ENCODE measurements at regions not wholly inside any gene's neighbourhood (a gene's known extent, or its start where the extent isn't known, plus 50 kb on each side); places are given as distances from the start of the nearest gene placed in this dataset.
A peak's percentile ranks its signal among the peaks of the same experiment; 100 is the strongest.

DNA sequence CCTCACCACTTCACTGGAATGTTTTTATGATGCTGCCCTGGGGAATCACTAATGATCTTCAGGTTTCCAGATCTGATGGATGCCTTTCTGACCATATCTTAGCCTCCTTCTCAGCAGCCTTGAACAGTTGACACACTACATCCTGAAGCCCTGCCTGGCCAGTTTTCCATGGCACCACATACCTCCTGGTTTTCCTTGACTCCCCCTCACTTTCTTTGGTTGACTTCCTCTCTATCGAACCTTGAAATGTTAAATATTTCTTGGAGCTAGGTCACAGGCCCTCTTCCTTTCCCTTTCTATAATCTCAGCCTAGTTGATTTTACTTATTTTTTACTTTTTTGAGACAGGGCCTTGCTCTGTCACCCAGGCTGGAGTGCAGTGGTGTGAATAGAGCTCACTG lies 108.8 kb upstream of the CDK1 start:
- no peak for FAIRE-seq
- no peak for DNase-seq (ENCODE audit: low spot score in 2 of 2)

DNA sequence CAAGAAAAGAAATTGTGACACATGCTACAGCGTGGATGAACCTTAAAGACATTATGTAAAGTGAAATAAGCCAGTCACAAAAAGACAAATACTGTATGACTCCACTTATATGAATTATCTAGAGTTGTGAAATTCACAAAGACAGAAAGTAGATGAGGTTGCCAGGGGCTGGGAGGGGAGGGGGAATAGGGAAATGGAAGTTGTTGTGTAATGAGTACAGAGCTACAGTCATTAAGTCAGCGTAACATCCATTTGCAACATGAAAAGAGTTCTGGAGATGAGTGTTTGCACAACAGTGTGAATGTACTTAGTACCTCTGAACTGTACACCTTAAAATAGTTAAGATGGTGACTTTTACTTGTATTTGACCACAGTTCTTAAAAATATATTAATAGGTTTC lies 112.1 kb upstream of the CDK1 start:
- no peak for FAIRE-seq
- DNase-seq (ENCODE audit: low spot score in 2 of 2), result no peak

DNA sequence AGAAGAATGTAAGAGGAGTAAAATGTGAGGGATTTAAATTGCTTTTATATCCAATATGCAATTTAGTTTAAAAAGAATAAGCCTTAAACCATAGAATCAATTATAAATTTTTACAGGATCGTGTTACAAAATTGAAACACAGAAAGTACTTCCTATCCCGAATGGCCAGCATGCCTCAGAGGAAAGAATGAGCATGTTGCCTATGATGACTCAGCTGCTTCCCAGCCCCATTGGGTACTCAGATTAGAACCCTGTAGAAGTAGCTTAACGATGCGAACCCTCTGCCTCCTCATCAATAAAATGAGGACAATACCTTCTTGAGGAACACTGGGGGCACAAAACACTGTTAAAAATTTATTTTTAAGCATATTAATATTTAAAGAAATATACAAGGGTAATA lies 113.4 kb upstream of the CDK1 start:
- FAIRE-seq, result no peak

DNA sequence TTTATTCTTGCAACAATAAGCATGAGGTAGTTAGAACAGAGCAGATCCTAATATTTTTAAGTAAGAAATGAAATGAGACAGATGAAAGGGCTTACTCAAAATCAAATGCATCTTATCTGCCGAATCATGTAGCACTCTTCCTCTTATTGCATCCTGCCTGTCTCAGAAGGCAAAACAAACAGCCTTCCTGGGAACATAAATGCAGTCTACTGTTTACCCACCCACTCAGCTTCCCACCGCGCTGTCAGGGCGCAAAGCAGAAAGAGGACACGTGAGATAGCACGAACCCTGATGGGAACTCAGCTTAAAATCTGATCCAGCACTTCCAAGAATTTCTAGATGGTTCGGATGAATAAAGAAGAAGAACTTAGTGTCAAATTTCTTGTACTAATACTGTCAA lies 114.4 kb upstream of the CDK1 start:
- FAIRE-seq (no peak), DNase-seq (ENCODE audit: low spot score in 2 of 2) (no peak)

More for the DNA sequence above, 113.4 kb upstream of the CDK1 start:
- no peak for DNase-seq (ENCODE audit: low spot score in 2 of 2)

DNA sequence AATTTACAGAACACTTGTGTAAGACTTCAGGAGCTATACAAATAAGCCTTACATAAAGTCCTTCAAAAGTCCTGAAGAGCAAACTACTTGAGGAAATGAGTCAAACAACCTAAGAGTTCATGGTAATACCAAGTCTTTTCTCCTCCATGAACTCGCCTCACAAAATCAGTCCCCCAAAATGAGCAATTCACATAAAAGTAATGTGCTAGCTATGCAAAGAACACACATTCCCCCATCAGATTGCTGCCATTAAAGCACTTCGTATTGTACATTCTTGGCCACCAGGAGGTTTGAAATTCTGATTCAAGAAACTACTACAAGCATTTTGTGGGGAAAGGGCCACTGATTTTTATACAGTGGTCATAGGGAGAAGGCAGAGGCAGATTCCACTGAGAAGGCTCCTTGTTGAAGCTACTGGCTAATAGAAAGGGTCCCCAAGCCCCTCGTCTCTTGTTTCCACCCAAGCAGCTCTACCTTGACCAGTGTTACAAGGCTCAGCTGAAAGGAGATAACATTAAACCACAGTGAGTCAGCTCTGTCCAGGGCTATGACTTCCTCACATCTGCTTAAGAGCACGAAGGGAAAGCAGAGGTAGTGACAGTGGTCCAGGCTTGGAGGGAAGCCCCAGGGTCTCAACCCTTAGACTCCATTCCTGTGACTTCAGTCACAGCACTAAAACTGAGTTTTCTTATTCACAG lies 115.2 kb upstream of the CDK1 start:
- FAIRE-seq (no peak), DNase-seq (ENCODE audit: low spot score in 2 of 2) (no peak)

DNA sequence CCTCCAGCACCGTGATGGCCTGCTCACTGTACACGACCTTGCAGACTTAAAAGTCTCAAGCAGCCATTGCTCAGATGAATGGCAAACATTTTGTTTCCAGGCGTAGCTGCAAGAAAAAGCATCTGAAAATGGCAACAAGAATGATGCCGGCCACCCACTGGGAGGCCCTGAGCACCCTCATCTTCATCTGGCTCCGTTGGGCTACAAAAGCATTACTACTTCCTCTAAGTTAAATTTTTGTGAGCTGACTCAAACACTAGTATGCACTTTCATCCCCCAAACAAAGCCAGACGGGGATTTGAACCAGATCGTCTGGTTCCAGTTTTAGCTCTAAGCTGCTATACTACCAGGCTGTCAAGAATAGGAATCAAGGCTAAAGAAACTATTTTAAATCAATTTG lies 116.6 kb upstream of the CDK1 start:
- FAIRE-seq (no peak), DNase-seq (ENCODE audit: low spot score in 2 of 2) (no peak)

DNA sequence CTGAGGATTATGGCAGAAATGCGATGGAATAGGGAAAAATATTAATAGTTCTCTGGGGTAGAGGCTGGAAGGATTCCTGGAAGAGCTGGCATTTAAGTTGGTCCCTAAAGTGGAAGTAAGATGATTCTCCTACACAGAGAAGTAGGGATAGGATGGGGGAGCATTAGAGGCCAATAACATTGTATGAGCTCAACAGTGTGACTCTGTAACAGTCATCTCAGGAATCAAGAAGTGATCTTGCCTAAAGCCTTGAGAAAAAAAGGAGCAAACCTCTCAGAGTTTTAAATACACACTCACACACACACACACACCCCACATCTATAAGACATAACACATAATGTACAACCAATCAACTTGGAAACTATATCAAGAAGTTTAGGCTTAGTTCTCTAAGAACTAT lies 117.7 kb upstream of the CDK1 start:
- FAIRE-seq (no peak), DNase-seq (ENCODE audit: low spot score in 2 of 2) (no peak)

DNA sequence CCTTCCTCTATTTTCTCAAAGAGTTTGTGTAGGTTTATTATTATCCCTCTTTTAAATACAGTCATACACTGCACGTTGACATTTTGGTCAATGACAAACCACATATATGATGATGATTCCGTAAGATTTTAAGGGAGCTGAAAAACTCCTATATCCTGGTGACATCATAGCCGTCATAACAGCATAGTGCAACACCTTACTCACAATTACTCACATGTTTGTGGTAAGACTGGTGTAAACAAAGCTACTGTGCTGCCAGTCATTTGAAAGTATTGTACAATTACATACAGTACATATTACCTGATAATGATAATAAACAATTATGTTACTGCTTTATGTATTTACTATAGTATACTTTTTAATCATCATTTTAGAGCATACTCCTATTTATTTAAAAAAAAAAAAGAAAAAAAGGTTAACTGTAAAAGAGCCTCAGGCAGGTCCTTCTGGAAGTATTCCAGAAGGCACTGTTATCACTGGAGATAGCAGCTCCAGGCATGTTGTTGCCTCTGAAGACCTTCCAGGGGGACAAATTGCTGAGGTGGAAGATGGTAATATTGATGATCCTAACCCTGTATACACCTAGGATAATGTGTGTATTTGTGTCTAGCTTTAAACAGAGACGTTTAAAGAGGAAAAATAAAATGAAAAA lies 123.3 kb upstream of the CDK1 start:
- FAIRE-seq (no peak), DNase-seq (ENCODE audit: low spot score in 2 of 2) (no peak)

DNA sequence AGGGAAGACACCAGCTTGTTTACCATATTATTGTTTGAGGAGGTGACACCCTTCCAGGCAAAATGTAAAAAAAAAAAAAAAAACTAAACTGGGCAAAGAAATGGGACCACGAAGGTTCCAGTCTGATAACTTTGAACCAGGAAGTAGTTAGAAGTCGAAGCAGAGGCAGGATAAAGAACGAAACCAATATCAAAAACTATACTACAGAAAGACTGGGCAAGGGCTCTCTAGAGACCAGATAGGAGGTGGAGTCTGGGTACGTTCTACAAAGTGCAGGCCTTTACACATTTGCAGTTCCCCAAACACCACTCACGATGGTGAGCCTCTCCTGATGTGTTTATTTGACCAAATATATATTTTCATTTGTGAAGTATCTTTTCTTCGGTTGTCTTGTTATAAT lies 125.7 kb upstream of the CDK1 start:
- FAIRE-seq, result no peak

DNA sequence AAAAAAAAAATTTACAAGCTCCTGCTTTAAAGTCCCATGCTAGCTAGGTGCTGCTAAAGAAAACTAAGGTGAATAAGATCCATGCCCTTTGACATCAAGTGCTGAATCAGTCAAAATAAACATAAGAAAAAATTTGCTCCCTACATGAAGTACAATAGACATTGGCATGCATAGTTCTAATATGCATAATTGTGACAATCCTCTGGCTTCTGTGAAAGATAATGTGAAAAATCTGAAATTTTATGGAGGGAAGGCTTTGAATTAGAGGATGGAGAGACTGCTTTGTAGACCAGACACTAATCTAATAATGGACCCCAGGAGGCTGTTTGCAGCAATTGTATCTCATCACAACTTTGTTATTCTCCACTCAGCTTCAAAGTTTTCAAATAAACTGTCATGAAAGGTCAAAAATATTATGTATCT lies 127.9 kb upstream of the CDK1 start:
- no peak for FAIRE-seq
- DNase-seq (ENCODE audit: low spot score in 2 of 2), result no peak

More for the DNA sequence above, 125.7 kb upstream of the CDK1 start:
- no peak for DNase-seq (ENCODE audit: low spot score in 2 of 2)

DNA sequence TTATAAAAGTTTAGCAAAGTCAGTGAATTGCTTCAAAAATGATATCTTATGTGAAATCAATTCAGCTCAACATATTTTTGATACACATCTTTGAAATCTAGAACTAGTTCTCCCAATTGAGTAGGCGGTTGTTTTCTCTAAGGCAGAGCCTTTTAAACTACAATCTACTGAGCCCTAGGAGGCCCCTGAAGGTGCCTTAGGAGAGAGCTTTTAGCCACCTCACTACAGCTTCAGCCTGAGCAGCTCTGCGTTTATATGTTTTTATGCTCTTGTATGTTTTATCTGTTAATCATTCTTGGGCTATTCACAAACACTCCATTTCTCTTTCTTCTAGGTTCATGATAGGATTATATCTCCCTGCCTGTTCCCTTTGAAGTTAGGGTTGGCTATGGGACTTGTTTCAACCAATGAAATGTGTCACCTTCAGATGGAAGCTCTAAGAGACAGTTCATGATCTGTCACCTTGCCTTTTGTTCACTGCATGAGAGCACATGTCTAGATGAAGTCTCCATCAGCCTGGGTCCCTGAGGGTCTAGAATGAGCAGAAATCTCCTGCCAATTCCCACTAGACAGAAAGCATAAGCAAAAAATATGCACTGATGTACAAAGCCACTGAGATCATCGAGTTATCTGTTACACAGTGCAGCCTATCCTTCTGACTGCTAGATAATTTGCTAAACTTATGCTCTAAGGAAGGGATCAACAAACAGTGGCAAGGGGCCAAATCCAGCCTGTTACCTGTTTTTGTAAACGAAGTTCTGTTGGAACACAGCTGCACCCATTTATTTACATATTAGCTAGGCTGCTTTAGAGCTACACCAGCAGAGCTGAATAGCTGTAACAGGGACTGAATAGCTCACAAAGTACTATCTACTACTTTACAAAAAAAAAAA lies 128.5 kb upstream of the CDK1 start:
- no peak for FAIRE-seq
- DNase-seq (ENCODE audit: low spot score in 2 of 2), result no peak

DNA sequence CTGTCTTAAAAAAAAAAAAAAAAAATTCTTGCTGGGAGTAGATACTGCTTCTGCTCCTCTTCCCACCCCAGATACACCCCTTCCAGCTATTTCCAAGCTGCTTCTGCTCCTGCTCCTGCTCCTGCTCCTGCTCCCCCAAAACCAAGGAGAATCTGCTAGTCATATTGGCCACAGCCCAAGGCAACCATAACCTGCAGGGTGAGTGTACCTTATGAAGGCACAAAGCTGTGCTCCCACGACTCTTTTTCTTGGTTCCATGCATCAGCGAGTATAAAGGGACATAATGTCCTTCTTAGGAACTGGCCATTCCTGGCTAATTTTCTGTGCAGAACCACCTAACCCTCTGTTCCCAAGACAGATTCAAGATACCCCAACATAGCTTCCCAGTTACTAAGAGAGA lies 129.5 kb upstream of the CDK1 start:
- FAIRE-seq, result no peak
- no peak for DNase-seq (ENCODE audit: low spot score in 2 of 2)

DNA sequence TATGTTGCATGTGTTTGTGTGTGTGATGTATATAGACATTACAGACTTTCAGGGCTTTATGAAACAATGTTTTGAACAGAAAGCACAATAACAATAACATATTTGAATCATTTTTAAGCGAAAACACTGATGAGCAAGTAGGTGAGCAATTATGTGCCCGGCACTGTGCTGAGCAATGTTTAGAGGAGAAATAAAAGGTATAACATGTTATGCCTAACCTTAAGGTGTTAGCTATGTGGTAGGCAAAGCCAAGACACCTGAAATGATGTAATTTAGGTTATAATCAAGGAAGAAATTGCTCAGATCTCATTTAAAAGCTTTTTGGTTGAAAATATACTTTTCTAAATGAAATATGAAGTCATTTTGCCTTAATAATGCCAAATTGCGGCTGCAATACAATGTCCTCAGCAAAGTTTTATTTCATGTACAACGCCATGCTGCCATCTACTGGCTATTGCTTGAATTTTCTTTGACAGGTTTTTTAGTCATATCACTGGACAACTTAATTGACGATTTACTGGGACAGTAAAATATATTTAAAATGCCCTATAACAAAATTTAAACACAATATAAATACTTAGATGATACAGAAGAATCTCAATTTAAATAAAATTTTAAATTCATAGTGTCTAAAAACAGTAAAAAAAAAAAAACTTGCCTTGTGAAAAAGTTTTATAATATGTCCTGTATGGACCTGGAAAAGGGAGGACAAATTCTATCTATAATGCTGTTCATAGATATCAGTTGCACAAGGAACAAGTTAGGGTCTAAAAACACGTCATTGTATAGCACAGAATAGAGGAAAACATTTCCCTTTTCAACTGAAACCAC lies 131.1 kb upstream of the CDK1 start:
- FAIRE-seq, result peak; percentile 97
- DNase-seq (ENCODE audit: low spot score in 2 of 2), result no peak

DNA sequence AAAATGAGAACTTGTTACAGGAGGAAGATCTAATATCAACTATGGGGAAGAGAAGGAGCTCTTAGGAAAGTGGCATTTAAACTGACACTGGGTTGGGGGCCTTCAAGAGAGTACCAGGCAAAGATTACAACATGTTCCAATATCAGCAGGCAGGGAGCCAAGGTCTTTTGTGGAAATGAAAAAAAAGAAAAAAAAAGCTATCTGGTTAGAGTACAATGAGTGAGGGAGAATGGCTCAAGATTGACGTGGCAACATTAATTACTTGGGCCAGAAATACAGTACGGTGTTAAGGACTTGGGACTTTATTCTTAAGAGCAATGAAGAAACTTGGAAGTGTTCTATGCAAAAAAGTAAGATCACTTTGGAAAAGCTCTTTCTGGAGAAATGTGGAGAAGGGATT lies 132.3 kb upstream of the CDK1 start:
- FAIRE-seq (no peak), DNase-seq (ENCODE audit: low spot score in 2 of 2) (no peak)

DNA sequence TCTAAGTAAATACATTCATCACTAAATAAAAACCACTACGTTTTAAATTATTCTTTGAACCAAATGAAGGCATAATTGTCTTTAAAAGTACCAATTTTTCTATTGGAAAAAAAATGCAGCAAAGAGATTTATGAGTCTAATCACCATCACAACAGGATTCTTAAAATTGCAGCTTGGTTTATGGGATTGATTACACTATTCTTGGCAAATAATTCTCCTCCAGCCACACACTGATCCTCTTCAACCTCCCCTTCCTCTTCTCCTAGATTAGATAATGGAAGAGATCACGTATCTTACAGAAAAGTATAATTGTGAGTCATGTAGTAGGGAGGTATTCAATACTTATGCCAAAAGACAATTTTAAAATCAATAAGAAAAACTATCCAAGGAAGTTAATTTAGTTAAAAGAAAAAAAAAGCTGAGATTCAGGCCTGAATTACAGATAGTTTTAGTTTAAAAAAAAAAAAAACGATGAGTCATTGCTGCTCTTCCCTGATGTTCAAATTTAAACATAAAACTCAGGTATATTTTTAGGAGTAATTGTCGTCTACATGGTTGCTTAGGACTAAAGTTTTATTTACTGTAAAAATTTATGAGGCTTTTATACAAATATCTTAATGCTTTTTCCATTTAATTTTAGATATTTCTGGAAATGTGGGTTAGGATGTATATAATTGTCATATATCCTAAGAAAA lies 133.7 kb upstream of the CDK1 start:
- FAIRE-seq, result peak; percentile 30

DNA sequence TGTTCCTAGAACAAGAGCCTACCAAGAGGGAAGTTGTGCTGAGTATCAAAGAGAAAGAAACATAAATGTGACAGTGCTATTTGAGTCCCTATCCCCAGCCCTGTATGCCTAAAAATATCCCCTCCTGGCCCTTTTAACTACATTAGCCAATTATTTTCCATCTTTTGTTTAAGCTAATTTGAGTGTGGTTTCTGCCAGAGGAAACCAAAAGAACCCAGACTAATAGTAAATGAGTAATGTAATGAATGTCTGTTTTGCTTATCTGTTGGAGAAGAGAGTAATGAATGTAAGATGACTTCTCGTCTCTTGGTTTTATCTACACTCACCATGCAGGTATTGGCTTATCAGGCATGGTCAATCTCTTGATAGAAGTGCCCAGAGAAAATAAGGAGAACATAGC lies 134.4 kb upstream of the CDK1 start:
- FAIRE-seq (no peak), DNase-seq (ENCODE audit: low spot score in 2 of 2) (no peak)

More for the DNA sequence above, 133.7 kb upstream of the CDK1 start:
- DNase-seq (ENCODE audit: low spot score in 2 of 2), result no peak

DNA sequence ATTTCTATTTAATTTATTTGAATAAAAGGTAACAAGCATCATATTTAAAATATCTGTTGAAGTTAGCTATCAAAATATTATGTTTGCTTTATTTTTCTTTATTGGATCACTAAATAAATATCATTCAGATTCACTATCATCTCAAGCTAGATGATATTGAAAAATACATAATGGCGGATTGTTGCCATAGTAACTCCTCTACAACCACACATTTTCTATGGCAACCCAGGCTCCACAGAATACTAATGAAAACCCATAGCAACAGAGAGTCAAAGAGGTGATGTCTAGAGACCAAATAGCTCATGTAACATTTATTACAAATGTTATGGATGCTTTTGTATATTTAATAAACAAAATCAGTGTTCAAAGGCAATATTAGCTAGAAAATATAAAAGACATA lies 148.9 kb upstream of the CDK1 start:
- FAIRE-seq (peak; percentile 37), DNase-seq (ENCODE audit: low spot score in 2 of 2) (no peak)

DNA sequence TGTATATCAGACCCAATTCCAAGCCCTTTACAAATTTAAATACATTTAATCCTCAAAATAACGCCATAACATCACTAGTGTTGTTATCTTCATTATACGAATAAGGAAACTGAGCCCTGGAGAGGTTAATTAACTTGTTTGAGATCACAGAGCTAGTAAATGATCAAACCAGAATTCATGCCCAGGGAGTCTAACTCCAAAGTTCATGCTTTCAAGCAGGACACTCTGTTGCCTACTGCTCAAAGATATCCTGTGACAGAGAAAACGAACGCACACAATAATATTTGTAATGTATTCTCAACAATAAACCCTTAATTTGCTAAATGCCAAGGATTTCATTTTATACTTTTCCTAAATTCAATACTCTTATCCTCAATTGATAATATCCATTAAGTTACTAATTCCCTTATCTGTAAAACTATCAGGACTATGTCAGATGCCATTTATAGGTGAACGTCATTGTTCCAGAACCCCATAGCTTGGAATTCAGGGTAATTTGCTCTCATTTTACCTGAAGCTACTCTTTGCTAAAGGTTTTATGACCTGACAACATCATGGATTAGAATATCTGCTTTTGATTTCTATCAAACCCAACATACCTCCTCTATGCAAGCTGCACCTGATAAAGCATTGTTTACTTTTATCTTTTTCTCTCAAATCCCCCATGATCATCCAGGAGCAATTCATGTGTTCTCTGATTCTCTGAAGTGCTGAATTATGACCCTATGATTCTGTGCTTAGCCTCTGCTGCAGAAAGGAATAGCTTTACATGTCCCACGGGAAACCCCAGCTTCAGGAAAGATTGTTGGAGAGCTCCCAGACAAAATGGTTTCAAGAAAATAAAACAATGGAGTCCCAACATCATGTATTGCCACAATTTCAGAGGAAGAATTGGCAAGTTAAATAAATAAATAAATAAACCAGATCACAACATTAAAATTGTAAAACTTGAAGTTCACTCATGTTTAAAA lies 150.2 kb upstream of the CDK1 start:
- DNase-seq (ENCODE audit: low spot score in 2 of 2) (no peak), FAIRE-seq (no peak)

DNA sequence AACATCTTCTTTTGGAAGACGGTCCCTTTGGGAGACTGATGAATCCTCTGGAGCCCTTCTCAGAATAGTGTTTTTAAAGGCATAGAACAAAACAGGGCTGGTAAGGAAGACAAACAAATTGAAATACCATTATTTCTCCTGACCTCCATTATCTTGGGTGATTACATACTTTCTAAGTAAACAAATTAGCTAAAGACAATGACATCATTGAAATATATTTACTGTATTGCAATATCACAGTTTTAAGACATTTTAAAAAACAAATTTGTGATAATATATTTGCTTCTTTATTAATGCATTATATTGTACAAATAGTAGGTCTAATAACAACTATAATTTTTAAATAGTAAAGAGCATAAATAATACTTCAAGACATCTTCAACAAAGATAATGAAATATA lies 152.2 kb upstream of the CDK1 start:
- FAIRE-seq, result peak; percentile 69
- DNase-seq (ENCODE audit: low spot score in 2 of 2), result no peak

Measured in frontal cortex (tissue), 3 donors.